ENCODE measurements at regions not wholly inside any gene's neighbourhood (a gene's known extent, or its start where the extent isn't known, plus 50 kb on each side); places are given as distances from the start of the nearest gene placed in this dataset.
A peak's percentile ranks its signal among the peaks of the same experiment; 100 is the strongest.

GRCh38 chr2:215659650-215660049, 223.8 kb upstream of the FN1 start:
- Histone ChIP-seq H3K9ac (ENCODE audit: low read length) (no peak overlapping the region), H3K27me3 (replicated peaks; ENCODE audit: control insufficient read depth, insufficient read depth, low read length) (no peaks in the 10 kb centered on the region), H3K9me3 (ENCODE audit: control insufficient read depth, low read length) (no peaks in the 10 kb centered on the region), H3K36me3 (ENCODE audit: control insufficient read depth, insufficient read depth, low read length, severe bottlenecking) (no peaks in the 10 kb centered on the region), H3K4me3 (ENCODE audit: low read length) (no peak overlapping the region), H3K4me1 (ENCODE audit: control insufficient read depth, insufficient read depth, low read length) (peaks cover 31% of the 10 kb centered on the region)
- DNase-seq (ENCODE audit: low read depth), result no peak

GRCh38 chr2:215658635-215659305, 222.9 kb upstream of the FN1 start:
- no peaks in the 10 kb centered on the region for H3K27me3 ChIP-seq (replicated peaks; ENCODE audit: control insufficient read depth, insufficient read depth, low read length)
- no peaks in the 10 kb centered on the region for H3K36me3 ChIP-seq (ENCODE audit: control insufficient read depth, insufficient read depth, low read length, severe bottlenecking)
- peaks cover 31% of the 10 kb centered on the region for H3K4me1 ChIP-seq (ENCODE audit: control insufficient read depth, insufficient read depth, low read length)
- no peak overlapping the region for H3K4me3 ChIP-seq (ENCODE audit: low read length)
- peak overlapping the region; percentile 50 for H3K9ac ChIP-seq (ENCODE audit: low read length)
- DNase-seq (ENCODE audit: low read depth), result no peak
- no peaks in the 10 kb centered on the region for H3K9me3 ChIP-seq (ENCODE audit: control insufficient read depth, low read length)

GRCh38 chr2:215657844-215658243, 222.0 kb upstream of the FN1 start:
- Histone ChIP-seq H3K9me3 (ENCODE audit: control insufficient read depth, low read length) (no peaks in the 10 kb centered on the region), H3K36me3 (ENCODE audit: control insufficient read depth, insufficient read depth, low read length, severe bottlenecking) (no peaks in the 10 kb centered on the region), H3K9ac (ENCODE audit: low read length) (peak overlapping the region; percentile 50), H3K4me1 (ENCODE audit: control insufficient read depth, insufficient read depth, low read length) (peaks cover 38% of the 10 kb centered on the region), H3K27me3 (replicated peaks; ENCODE audit: control insufficient read depth, insufficient read depth, low read length) (no peaks in the 10 kb centered on the region), H3K4me3 (ENCODE audit: low read length) (no peak overlapping the region)
- DNase-seq (ENCODE audit: low read depth), result peak; percentile 85

GRCh38 chr2:215654148-215654819, 218.4 kb upstream of the FN1 start:
- H3K9me3 ChIP-seq (ENCODE audit: control insufficient read depth, low read length), result no peaks in the 10 kb centered on the region
- DNase-seq (ENCODE audit: low read depth), result peak; percentile 91
- H3K4me1 ChIP-seq (ENCODE audit: control insufficient read depth, insufficient read depth, low read length), result peaks cover 42% of the 10 kb centered on the region
- H3K9ac ChIP-seq (ENCODE audit: low read length), result peak overlapping the region; percentile 67
- H3K27me3 ChIP-seq (replicated peaks; ENCODE audit: control insufficient read depth, insufficient read depth, low read length), result no peaks in the 10 kb centered on the region
- peak overlapping the region; percentile 30 for H3K4me3 ChIP-seq (ENCODE audit: low read length)
- H3K36me3 ChIP-seq (ENCODE audit: control insufficient read depth, insufficient read depth, low read length, severe bottlenecking), result no peaks in the 10 kb centered on the region

GRCh38 chr2:215653344-215654030, 217.6 kb upstream of the FN1 start:
- H3K4me3 ChIP-seq (ENCODE audit: low read length), result peak overlapping the region; percentile 30
- H3K36me3 ChIP-seq (ENCODE audit: control insufficient read depth, insufficient read depth, low read length, severe bottlenecking), result no peaks in the 10 kb centered on the region
- H3K27me3 ChIP-seq (replicated peaks; ENCODE audit: control insufficient read depth, insufficient read depth, low read length), result no peaks in the 10 kb centered on the region
- H3K4me1 ChIP-seq (ENCODE audit: control insufficient read depth, insufficient read depth, low read length), result peaks cover 39% of the 10 kb centered on the region
- H3K9me3 ChIP-seq (ENCODE audit: control insufficient read depth, low read length), result no peaks in the 10 kb centered on the region
- peak overlapping the region; percentile 67 for H3K9ac ChIP-seq (ENCODE audit: low read length)
- no peak for DNase-seq (ENCODE audit: low read depth)

GRCh38 chr2:215652388-215652787, 216.5 kb upstream of the FN1 start:
- no peaks in the 10 kb centered on the region for H3K36me3 ChIP-seq (ENCODE audit: control insufficient read depth, insufficient read depth, low read length, severe bottlenecking)
- peaks cover 30% of the 10 kb centered on the region for H3K4me1 ChIP-seq (ENCODE audit: control insufficient read depth, insufficient read depth, low read length)
- no peaks in the 10 kb centered on the region for H3K9me3 ChIP-seq (ENCODE audit: control insufficient read depth, low read length)
- H3K4me3 ChIP-seq (ENCODE audit: low read length), result no peak overlapping the region
- no peak overlapping the region for H3K9ac ChIP-seq (ENCODE audit: low read length)
- peak; percentile 81 for DNase-seq (ENCODE audit: low read depth)
- H3K27me3 ChIP-seq (replicated peaks; ENCODE audit: control insufficient read depth, insufficient read depth, low read length), result no peaks in the 10 kb centered on the region

- Histone ChIP-seq H3K9ac (ENCODE audit: low read length) (no peak overlapping the region), H3K4me1 (ENCODE audit: control insufficient read depth, insufficient read depth, low read length) (peaks cover 29% of the 10 kb centered on the region), H3K36me3 (ENCODE audit: control insufficient read depth, insufficient read depth, low read length, severe bottlenecking) (no peaks in the 10 kb centered on the region), H3K9me3 (ENCODE audit: control insufficient read depth, low read length) (no peaks in the 10 kb centered on the region), H3K27me3 (replicated peaks; ENCODE audit: control insufficient read depth, insufficient read depth, low read length) (no peaks in the 10 kb centered on the region), H3K4me3 (ENCODE audit: low read length) (no peak overlapping the region)
- no peak for DNase-seq (ENCODE audit: low read depth)
Measured at GRCh38 chr2:215651412-215651811, 215.5 kb upstream of the FN1 start.

GRCh38 chr2:215644233-215644897, 208.5 kb upstream of the FN1 start:
- Histone ChIP-seq H3K4me3 (ENCODE audit: low read length) (no peak overlapping the region), H3K36me3 (ENCODE audit: control insufficient read depth, insufficient read depth, low read length, severe bottlenecking) (no peaks in the 10 kb centered on the region), H3K4me1 (ENCODE audit: control insufficient read depth, insufficient read depth, low read length) (peaks cover 13% of the 10 kb centered on the region), H3K9ac (ENCODE audit: low read length) (no peak overlapping the region), H3K27me3 (replicated peaks; ENCODE audit: control insufficient read depth, insufficient read depth, low read length) (no peaks in the 10 kb centered on the region), H3K9me3 (ENCODE audit: control insufficient read depth, low read length) (no peaks in the 10 kb centered on the region)
- DNase-seq (ENCODE audit: low read depth), result no peak

GRCh38 chr2:215638687-215639086, 202.8 kb upstream of the FN1 start:
- Histone ChIP-seq H3K9ac (ENCODE audit: low read length) (no peak overlapping the region), H3K36me3 (ENCODE audit: control insufficient read depth, insufficient read depth, low read length, severe bottlenecking) (no peaks in the 10 kb centered on the region), H3K4me3 (ENCODE audit: low read length) (peak overlapping the region; percentile 16), H3K9me3 (ENCODE audit: control insufficient read depth, low read length) (peaks cover 14% of the 10 kb centered on the region), H3K4me1 (ENCODE audit: control insufficient read depth, insufficient read depth, low read length) (peaks cover 8% of the 10 kb centered on the region), H3K27me3 (replicated peaks; ENCODE audit: control insufficient read depth, insufficient read depth, low read length) (no peaks in the 10 kb centered on the region)
- no peak for DNase-seq (ENCODE audit: low read depth)

GRCh38 chr2:215637651-215638050, 201.8 kb upstream of the FN1 start:
- DNase-seq (ENCODE audit: low read depth), result peak; percentile 56
- Histone ChIP-seq H3K36me3 (ENCODE audit: control insufficient read depth, insufficient read depth, low read length, severe bottlenecking) (no peaks in the 10 kb centered on the region), H3K4me1 (ENCODE audit: control insufficient read depth, insufficient read depth, low read length) (peaks cover 8% of the 10 kb centered on the region), H3K4me3 (ENCODE audit: low read length) (no peak overlapping the region), H3K27me3 (replicated peaks; ENCODE audit: control insufficient read depth, insufficient read depth, low read length) (no peaks in the 10 kb centered on the region), H3K9me3 (ENCODE audit: control insufficient read depth, low read length) (peaks cover 23% of the 10 kb centered on the region), H3K9ac (ENCODE audit: low read length) (no peak overlapping the region)

GRCh38 chr2:215636816-215637215, 200.9 kb upstream of the FN1 start:
- H3K27me3 ChIP-seq (replicated peaks; ENCODE audit: control insufficient read depth, insufficient read depth, low read length), result no peaks in the 10 kb centered on the region
- no peak for DNase-seq (ENCODE audit: low read depth)
- peaks cover 8% of the 10 kb centered on the region for H3K4me1 ChIP-seq (ENCODE audit: control insufficient read depth, insufficient read depth, low read length)
- H3K9ac ChIP-seq (ENCODE audit: low read length), result no peak overlapping the region
- peaks cover 28% of the 10 kb centered on the region for H3K9me3 ChIP-seq (ENCODE audit: control insufficient read depth, low read length)
- no peak overlapping the region for H3K4me3 ChIP-seq (ENCODE audit: low read length)
- H3K36me3 ChIP-seq (ENCODE audit: control insufficient read depth, insufficient read depth, low read length, severe bottlenecking), result no peaks in the 10 kb centered on the region
